ENCODE measurements at regions not wholly inside any gene's neighbourhood (a gene's known extent, or its start where the extent isn't known, plus 50 kb on each side); places are given as distances from the start of the nearest gene placed in this dataset.

DNA sequence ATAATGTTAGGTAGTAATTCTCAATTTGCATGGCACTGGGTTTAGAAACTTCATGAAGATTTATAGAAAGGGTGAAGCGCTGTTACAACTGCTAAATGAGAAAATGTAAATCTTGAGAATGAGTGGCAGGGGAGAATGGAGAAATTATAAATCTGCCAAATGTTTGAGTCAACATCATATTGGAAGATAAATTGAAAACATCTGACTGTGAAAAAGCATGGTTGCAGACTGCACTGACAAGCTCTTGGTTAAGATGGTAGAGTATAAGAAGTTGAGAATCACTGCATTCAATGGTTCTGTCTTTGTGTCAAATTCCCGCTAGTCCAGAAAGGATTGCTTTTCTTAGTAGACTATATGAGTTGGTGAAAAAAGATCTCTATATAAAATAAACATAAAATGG lies 113.3 kb upstream of the DUSP10 start:
- Histone ChIP-seq H3K4ac (replicated peaks; ENCODE audit: insufficient read length, low read depth, low read length) (no peak overlapping the region), H3K23me2 (ENCODE audit: low read depth, low read length) (no peaks in the 10 kb centered on the region), H3K9me3 (ENCODE audit: insufficient read depth in 2 of 2, low read depth in 1 of 2, low read length in 1 of 2) (no peaks in the 10 kb centered on the region), H3K14ac (ENCODE audit: insufficient read length) (no peak overlapping the region), H2BK20ac (ENCODE audit: low read length) (no peak overlapping the region), H2AFZ (ENCODE audit: low read length) (no peak overlapping the region), H3K36me3 (ENCODE audit: control insufficient read depth in 2 of 4, insufficient read depth in 4 of 4, low read length in 3 of 4) (no peaks in the 10 kb centered on the region), H4K20me1 (replicated peaks in 1 of 2; ENCODE audit: control insufficient read depth in 1 of 2, insufficient read depth in 2 of 2, low read length in 2 of 2) (no peaks in the 10 kb centered on the region), H3K18ac (ENCODE audit: extremely low read depth, low read length) (no peak overlapping the region), H3K4me3 (ENCODE audit: extremely low read depth in 1 of 4, insufficient read depth in 2 of 4, low read depth in 3 of 4, low read length in 4 of 4) (no peak overlapping the region), H2BK12ac (ENCODE audit: low read depth, low read length) (no peak overlapping the region), H2AK5ac (ENCODE audit: low read depth, low read length) (no peak overlapping the region), H2BK15ac (ENCODE audit: low read length) (no peak overlapping the region), H3K79me1 (ENCODE audit: low read depth, low read length) (no peaks in the 10 kb centered on the region), H4K5ac (ENCODE audit: insufficient read length, low read depth, low read length) (no peak overlapping the region), H4K91ac (replicated peaks; ENCODE audit: insufficient read length, low read length) (no peak overlapping the region), H3K79me2 (ENCODE audit: control insufficient read depth in 1 of 2, insufficient read depth in 2 of 2, low read length in 2 of 2) (no peaks in the 10 kb centered on the region), H3K4me1 (replicated peaks in 1 of 4; ENCODE audit: control insufficient read depth in 3 of 4, insufficient read depth in 4 of 4, low read length in 3 of 4) (peaks cover 0 to 3% (median 0%) of the 10 kb centered on the region in 4 experiments; a peak in 1 of 7 replicates), H3K9ac (replicated peaks in 1 of 4; ENCODE audit: extremely low read depth in 1 of 4, low read depth in 3 of 4, low read length in 3 of 4) (no peak overlapping the region), H3K23ac (ENCODE audit: insufficient read length) (no peak overlapping the region), H4K8ac (ENCODE audit: extremely low read depth, insufficient read depth, low read length) (no peak overlapping the region), H3K27me3 (replicated peaks in 1 of 4; ENCODE audit: control insufficient read depth in 3 of 4, extremely low read depth in 1 of 4, insufficient read depth in 3 of 4, low read length in 3 of 4) (no peaks in the 10 kb centered on the region), H3K4me2 (ENCODE audit: insufficient read depth in 1 of 2, low read depth in 2 of 2, low read length in 2 of 2) (no peak overlapping the region), H2BK5ac (ENCODE audit: low read depth, low read length) (no peak overlapping the region), H3K27ac (ENCODE audit: low read depth, low read length) (no peak overlapping the region), H3K56ac (replicated peaks; ENCODE audit: insufficient read length, low read depth, low read length) (no peak overlapping the region), H2BK120ac (replicated peaks; ENCODE audit: low read depth, low read length) (no peak overlapping the region)
- WGBS, 2 experiments (ENCODE audit: extremely low coverage in 1 of 2, insufficient coverage in 1 of 2, insufficient read length in 1 of 2, insufficient replicate concordance in 2 of 2, low coverage in 1 of 2, low lambda C conversion rate in 2 of 2, missing lambda C conversion rate in 1 of 2) = 93% methylated on average over 2 of the region's 2 CpGs; no CpG with 5 or more reads in 1 of the 2 experiments
- FAIRE-seq (no peak), DNase-seq (ENCODE audit: low read depth in 1 of 2, low spot score in 2 of 2) (no peak)
- CTCF ChIA-PET (ENCODE audit: partially characterized antibody) = interaction anchor here (0.9 kb wide), 2 partner anchors 10 to 13 kb away, joined by 3 to 4 read pairs; no protein-coding TSS in a partner anchor
- POLR2A ChIA-PET (ENCODE audit: partially characterized antibody) = no interaction called here
- TF ChIP-seq SRF (IDR thresholded peaks at IDR 0.05; ENCODE audit: low read depth, low read length) (no peak), SIX5 (IDR thresholded peaks at IDR 0.05; ENCODE audit: low read depth, low read length) (no peak), ATF2 (IDR thresholded peaks at IDR 0.05; ENCODE audit: low read length) (no peak), KDM4A (IDR thresholded peaks at IDR 0.05; ENCODE audit: low read depth, low read length, severe bottlenecking) (no peak), JUND (IDR thresholded peaks at IDR 0.05; ENCODE audit: low read length) (no peak), ATF3 (IDR thresholded peaks at IDR 0.05; ENCODE audit: insufficient read depth, low read depth, low read length) (no peak), MAFK (IDR thresholded peaks at IDR 0.05; ENCODE audit: low read depth, low read length) (no peak), TEAD4 (IDR thresholded peaks at IDR 0.05; ENCODE audit: low read depth, low read length) (no peak), PHF8 (conservative IDR thresholded peaks at IDR 0.05; ENCODE audit: low read depth, low read length) (no peak), EGR1 (IDR thresholded peaks at IDR 0.05; ENCODE audit: borderline replicate concordance, low read depth, low read length) (no peak), BRCA1 (IDR thresholded peaks at IDR 0.05; ENCODE audit: low read depth, low read length) (no peak)
- TF ChIP-seq, protein P1, sequence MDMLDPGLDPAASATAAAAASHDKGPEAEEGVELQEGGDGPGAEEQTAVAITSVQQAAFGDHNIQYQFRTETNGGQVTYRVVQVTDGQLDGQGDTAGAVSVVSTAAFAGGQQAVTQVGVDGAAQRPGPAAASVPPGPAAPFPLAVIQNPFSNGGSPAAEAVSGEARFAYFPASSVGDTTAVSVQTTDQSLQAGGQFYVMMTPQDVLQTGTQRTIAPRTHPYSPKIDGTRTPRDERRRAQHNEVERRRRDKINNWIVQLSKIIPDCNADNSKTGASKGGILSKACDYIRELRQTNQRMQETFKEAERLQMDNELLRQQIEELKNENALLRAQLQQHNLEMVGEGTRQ (IDR thresholded peaks at IDR 0.05; ENCODE audit: low read length) = no peak

Measured in H1 (cell line).